ENCODE measurements at regions not wholly inside any gene's neighbourhood (a gene's known extent, or its start where the extent isn't known, plus 50 kb on each side); places are given as distances from the start of the nearest gene placed in this dataset.

- TF ChIP-seq CTCF (IDR thresholded peaks at IDR 0.05) (no peak), EP300 (IDR thresholded peaks at IDR 0.05) (no peak)
These were observed 412.9 kb upstream of the GRM7 start for GRCh38 chr3:6448011-6448410.
